Activated CD4-positive, alpha-beta memory T cell treated with anti-CD3 and anti-CD28 coated beads, Interleukin-2, amount 10 ng/mL, durations not matched to agents 7 days and 5 days (primary cell): ENCODE measurements at regions not wholly inside any gene's neighbourhood (a gene's known extent, or its start where the extent isn't known, plus 50 kb on each side); places are given as distances from the start of the nearest gene placed in this dataset.
"Not testable (repeated sequence)": the region's sequence is repeated elsewhere in the genome, so short reads cannot be mapped to it uniquely, and the experiment has no call there.

Experiments
- CTCF ChIA-PET: fragments of 350-600 bp; sonication (Branson Sonifier 250); formaldehyde crosslinking; loops from one replicate; lab custom pipeline; 2021; ENCODE audit warnings: antibody characterized with exemption, inconsistent platforms; lab: Charles Lee
- POLR2A ChIA-PET: fragments of 350-600 bp; sonication (Branson Sonifier 250); formaldehyde crosslinking; loops from one replicate; lab custom pipeline; 2021; ENCODE audit warnings: antibody characterized with exemption; lab: Charles Lee
- DNase-seq: peaks from one replicate; pipeline ENCODE4 v3.0.0-alpha.2; 2020
- H3K27ac Mint-ChIP-seq: one replicate; pipeline ENCODE4 v1.8.0; 2021; ENCODE audit warnings: mild to moderate bottlenecking, mixed read lengths
- H3K27me3 Mint-ChIP-seq: one replicate; pipeline ENCODE4 v1.8.0; 2021; ENCODE audit warnings: mixed read lengths
- H3K36me3 Mint-ChIP-seq: one replicate; pipeline ENCODE4 v1.8.0; 2021; ENCODE audit warnings: low read depth, mixed read lengths
- H3K4me1 Mint-ChIP-seq: one replicate; pipeline ENCODE4 v1.8.0; 2021; ENCODE audit warnings: mixed read lengths
- H3K4me3 Mint-ChIP-seq: one replicate; pipeline ENCODE4 v1.8.0; 2021; ENCODE audit warnings: mild to moderate bottlenecking, mixed read lengths
- H3K9me3 Mint-ChIP-seq: one replicate; pipeline ENCODE4 v1.8.0; 2021; ENCODE audit warnings: mixed read lengths

DNA sequence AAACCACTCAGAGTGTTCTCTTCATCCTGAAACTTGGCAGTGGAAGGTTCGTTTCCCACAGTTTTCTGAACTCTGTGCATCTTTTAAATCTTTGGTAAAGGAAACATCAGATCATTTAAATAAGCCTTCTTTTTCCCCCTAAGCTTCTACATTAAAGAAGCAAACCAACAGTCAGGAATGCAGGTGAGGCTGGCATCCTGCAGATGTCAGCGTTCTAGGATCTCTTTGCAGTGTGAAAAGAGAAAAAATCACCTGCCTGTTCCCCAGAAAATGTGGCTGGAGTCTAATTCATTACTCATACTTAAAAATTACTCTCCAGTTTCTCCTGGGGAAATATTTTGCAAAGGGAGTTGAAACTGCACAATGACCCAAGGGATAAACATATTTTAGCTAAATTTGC, 64.5 kb upstream of the ZCCHC2 start:
- ChIA-PET CTCF (no interaction called here), POLR2A (no interaction called here)
- no peaks in the 10 kb centered on the region for H3K9me3 Mint-ChIP-seq
- no peaks in the 10 kb centered on the region for H3K36me3 Mint-ChIP-seq
- peaks cover 8% of the 10 kb centered on the region for H3K4me1 Mint-ChIP-seq
- DNase-seq = no peak
- peaks cover 8% of the 10 kb centered on the region for H3K27me3 Mint-ChIP-seq
- no peak overlapping the region for H3K27ac Mint-ChIP-seq
- H3K4me3 Mint-ChIP-seq = no peak overlapping the region

DNA sequence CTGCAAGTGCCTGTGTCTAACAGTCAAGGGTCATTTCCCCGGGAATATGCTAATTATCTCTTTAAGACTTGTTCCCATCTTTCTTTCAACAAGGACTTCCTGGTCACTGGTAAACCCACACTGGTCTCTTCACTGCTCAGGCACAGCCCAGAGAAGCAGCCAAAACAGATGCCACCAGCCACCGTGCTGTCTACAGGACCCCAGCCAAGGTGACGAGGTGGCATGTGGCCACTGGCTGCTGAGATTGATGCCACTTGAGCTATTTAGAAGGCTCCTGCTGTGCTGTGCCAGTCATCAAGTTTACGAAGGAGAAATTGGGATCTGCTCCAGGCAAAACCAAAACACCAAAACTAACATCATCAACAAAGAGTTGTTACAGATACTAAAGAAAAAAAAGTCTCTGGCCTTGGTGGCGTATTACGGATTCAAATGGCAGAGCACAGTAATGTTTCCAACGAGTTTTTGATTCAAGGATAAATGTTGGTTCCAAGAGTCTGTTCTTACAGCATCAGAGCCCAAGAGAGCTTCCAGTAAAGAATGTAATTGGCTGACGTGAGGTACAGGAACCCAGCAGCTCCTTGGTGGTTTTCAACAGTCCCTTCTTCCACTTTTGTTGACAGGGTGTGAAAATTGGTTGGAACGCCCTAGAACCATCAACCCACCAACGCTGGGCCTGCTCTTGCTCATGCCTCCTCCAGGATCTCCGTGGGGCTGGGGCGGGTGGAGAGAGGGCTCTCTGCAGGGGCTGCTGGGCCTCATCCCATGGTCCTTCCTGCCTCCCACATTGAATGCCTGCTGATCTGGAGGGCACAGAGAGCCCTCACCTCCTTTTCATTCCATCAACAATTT, 63.7 kb upstream of the ZCCHC2 start:
- H3K27me3 Mint-ChIP-seq = peaks cover 9% of the 10 kb centered on the region
- no peaks in the 10 kb centered on the region for H3K9me3 Mint-ChIP-seq
- H3K4me3 Mint-ChIP-seq = no peak overlapping the region
- peaks cover 2% of the 10 kb centered on the region for H3K4me1 Mint-ChIP-seq
- no peak overlapping the region for H3K27ac Mint-ChIP-seq
- CTCF ChIA-PET = no interaction called here
- no peak for DNase-seq
- POLR2A ChIA-PET = interaction anchor here (0.6 kb wide), 1 partner anchor 76 kb away, joined by 3 read pairs; no protein-coding TSS in a partner anchor
- H3K36me3 Mint-ChIP-seq = no peaks in the 10 kb centered on the region

DNA sequence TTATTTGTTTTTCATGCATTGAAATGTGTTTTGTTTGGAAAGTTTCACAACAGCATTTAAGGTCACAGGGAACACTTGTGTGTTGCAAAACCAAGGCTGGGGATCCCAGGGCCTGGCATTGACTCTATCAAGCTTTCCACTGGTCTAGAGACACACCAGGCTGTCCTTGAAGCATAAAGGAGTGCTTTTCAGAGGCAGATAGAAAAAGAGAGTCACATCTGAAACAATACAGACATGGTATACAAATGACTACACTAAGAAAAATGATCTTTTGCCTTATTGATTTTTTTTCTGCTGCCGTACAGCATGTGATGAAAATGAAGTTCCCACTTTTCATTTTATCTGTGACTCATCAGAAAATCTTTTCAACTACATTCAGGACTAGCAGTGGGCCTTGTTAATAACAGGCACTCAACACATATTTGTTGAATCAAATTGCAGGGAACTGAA, 61.9 kb upstream of the ZCCHC2 start:
- POLR2A ChIA-PET = no interaction called here
- no peaks in the 10 kb centered on the region for H3K4me1 Mint-ChIP-seq
- no peaks in the 10 kb centered on the region for H3K9me3 Mint-ChIP-seq
- CTCF ChIA-PET = no interaction called here
- no peaks in the 10 kb centered on the region for H3K36me3 Mint-ChIP-seq
- H3K27ac Mint-ChIP-seq = no peak overlapping the region
- DNase-seq = no peak
- H3K27me3 Mint-ChIP-seq = peaks cover 6% of the 10 kb centered on the region
- H3K4me3 Mint-ChIP-seq = no peak overlapping the region

DNA sequence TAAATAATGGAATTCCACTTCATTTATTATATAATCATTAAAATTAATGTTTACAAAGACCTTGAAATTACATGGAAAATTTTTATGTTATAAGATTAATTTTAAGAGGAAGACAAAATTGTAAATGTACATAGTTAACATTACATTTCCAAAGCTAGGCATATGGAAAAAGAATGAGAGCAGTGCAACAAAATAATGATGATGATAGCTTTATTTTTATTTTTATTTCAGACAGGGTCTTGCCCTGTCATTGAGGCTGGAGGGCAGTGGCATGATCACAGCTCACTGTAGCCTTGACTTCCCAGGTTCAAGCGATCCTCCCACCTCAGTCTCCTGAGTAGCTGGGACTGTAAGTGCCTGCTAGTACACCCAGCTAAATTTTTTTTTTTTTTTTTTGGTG, 61.2 kb upstream of the ZCCHC2 start:
- H3K4me3 Mint-ChIP-seq = no peak overlapping the region
- CTCF ChIA-PET = no interaction called here
- peaks cover 6% of the 10 kb centered on the region for H3K27me3 Mint-ChIP-seq
- no peaks in the 10 kb centered on the region for H3K4me1 Mint-ChIP-seq
- POLR2A ChIA-PET = interaction anchor here (1.1 kb wide), 1 partner anchor 46 kb away, joined by 3 read pairs; no protein-coding TSS in a partner anchor
- no peaks in the 10 kb centered on the region for H3K9me3 Mint-ChIP-seq
- no peak overlapping the region for H3K27ac Mint-ChIP-seq
- DNase-seq = no peak
- no peaks in the 10 kb centered on the region for H3K36me3 Mint-ChIP-seq

DNA sequence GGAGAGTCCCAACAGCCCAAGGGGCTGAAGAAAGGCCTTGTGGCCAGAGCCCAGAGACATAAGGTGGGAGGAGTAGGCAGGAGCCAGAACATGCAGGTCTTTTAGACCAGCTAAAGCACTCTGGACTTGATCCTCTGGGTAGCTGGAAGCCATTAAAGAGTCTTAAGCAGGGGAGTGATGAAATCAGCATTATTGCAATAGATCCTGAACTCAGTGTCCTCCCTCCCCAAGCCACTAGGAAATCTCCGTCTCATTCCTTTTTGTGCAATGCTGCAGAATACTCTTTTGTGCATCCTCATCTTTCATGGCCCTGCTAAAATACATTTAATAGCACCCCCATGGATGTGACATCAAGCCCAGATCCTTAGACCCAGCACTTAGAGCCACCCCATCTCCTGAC, 58.6 kb upstream of the ZCCHC2 start:
- Mint-ChIP-seq H3K27me3 (peaks cover 14% of the 10 kb centered on the region), H3K4me3 (no peak overlapping the region), H3K4me1 (no peaks in the 10 kb centered on the region), H3K27ac (no peak overlapping the region), H3K9me3 (peaks cover under 1% of the 10 kb centered on the region), H3K36me3 (no peaks in the 10 kb centered on the region)
- POLR2A ChIA-PET = no interaction called here
- no peak for DNase-seq
- CTCF ChIA-PET = no interaction called here

DNA sequence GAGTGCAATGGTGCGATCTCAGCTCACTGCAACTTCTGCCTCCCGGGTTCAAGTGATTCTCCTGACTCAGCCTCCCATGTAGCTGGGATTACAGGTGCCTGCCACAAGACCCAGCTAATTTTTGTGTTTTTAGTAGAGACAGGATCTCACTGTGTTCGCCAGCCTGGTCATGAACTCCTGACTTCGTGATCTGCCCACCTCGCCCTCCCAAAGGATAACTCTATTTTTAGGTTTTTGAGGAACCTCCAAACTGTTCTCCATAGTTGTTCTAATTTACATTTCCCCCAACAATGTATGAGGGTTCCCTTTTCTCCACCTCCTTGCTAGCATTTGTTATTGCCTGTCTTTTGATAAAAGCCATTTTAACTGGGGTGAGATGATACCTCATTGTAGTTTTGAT, 53.7 kb upstream of the ZCCHC2 start:
- H3K9me3 Mint-ChIP-seq, POLR2A ChIA-PET, DNase-seq, H3K27ac Mint-ChIP-seq, H3K4me3 Mint-ChIP-seq, CTCF ChIA-PET, H3K36me3 Mint-ChIP-seq, H3K4me1 Mint-ChIP-seq: not testable (repeated sequence)
- H3K27me3 Mint-ChIP-seq = peaks cover 54% of the 10 kb centered on the region
